HAP-1 (cell line): ENCODE measurements at regions not wholly inside any gene's neighbourhood (a gene's known extent, or its start where the extent isn't known, plus 50 kb on each side); places are given as distances from the start of the nearest gene placed in this dataset.
"Not testable (repeated sequence)": the region's sequence is repeated elsewhere in the genome, so short reads cannot be mapped to it uniquely, and the experiment has no call there.

Experiments used
- DNase-seq, 2 experiments: peaks; one replicate each; pipeline ENCODE4 v3.0.0-alpha.2; 2016 to 2020; ENCODE audit warnings: low spot score in 2 of 2
- H3K27me3 ChIP-seq: fragments of 250-450 bp; sonication (Bioruptor Pico); 2 replicates; pipeline ENCODE4 v1.5.1; 2020; ENCODE audit warnings: low read depth, mild to moderate bottlenecking, moderate library complexity
- H3K36me3 ChIP-seq: fragments of 250-450 bp; sonication (Bioruptor Pico); replicated peaks from 2 replicates; pipeline ENCODE4 v1.5.1; 2020; ENCODE audit warnings: mild to moderate bottlenecking
- H3K4me1 ChIP-seq: fragments of 250-450 bp; sonication (Bioruptor Pico); 2 replicates; pipeline ENCODE4 v1.5.1; 2020; ENCODE audit warnings: mild to moderate bottlenecking
- H3K4me3 ChIP-seq: fragments of 250-450 bp; sonication (Bioruptor Pico); 2 replicates; pipeline ENCODE4 v1.5.1; 2020; ENCODE audit warnings: mild to moderate bottlenecking, moderate library complexity
- H3K9me3 ChIP-seq: fragments of 250-450 bp; sonication (Bioruptor Pico); 2 replicates; pipeline ENCODE4 v1.5.1; 2020; ENCODE audit warnings: mild to moderate bottlenecking, moderate library complexity
- in situ Hi-C: fragments of 300-500 bp; cut with MboI; formaldehyde crosslinking; loops from 3 replicates; pipeline ENCODE4 v1.14.3; 2020; ENCODE audit warnings: low sequenced_read_pairs, inconsistent platforms, mixed read lengths

GRCh38 chr2:194332799-194333490 is 1324.1 kb upstream of the SLC39A10 start:
- Histone ChIP-seq H3K9me3 (no peaks in the 10 kb centered on the region), H3K4me3 (no peak overlapping the region), H3K36me3 (no peaks in the 10 kb centered on the region), H3K27me3 (no peaks in the 10 kb centered on the region), H3K4me1 (no peaks in the 10 kb centered on the region)
- in situ Hi-C loops, result no loop called here
- DNase-seq, result no peak

DNA sequence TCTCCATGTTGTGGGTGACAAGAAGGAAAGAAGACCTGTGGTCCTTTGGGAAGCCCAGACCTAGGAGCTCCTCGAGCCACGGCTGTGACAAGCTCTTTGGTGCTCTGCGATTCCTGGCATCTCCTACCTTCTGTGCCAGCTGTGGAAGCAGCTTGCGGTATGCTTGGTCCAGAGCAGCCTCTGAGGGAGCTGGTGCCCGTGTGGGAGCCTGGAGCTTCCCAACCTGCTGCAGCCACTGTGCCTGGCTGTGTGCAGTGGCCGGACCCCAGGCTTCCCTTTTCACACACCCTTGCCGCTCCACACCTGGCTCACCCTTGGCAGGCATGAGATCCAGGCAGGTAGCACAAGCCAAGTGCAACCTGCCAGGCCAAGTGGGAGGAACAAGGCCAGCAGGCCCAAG is 1328.6 kb upstream of the SLC39A10 start:
- Histone ChIP-seq H3K9me3 (no peaks in the 10 kb centered on the region), H3K4me3 (no peak overlapping the region), H3K36me3 (no peaks in the 10 kb centered on the region), H3K27me3 (no peaks in the 10 kb centered on the region), H3K4me1 (no peaks in the 10 kb centered on the region)
- in situ Hi-C loops, result no loop called here
- no peak for DNase-seq

DNA sequence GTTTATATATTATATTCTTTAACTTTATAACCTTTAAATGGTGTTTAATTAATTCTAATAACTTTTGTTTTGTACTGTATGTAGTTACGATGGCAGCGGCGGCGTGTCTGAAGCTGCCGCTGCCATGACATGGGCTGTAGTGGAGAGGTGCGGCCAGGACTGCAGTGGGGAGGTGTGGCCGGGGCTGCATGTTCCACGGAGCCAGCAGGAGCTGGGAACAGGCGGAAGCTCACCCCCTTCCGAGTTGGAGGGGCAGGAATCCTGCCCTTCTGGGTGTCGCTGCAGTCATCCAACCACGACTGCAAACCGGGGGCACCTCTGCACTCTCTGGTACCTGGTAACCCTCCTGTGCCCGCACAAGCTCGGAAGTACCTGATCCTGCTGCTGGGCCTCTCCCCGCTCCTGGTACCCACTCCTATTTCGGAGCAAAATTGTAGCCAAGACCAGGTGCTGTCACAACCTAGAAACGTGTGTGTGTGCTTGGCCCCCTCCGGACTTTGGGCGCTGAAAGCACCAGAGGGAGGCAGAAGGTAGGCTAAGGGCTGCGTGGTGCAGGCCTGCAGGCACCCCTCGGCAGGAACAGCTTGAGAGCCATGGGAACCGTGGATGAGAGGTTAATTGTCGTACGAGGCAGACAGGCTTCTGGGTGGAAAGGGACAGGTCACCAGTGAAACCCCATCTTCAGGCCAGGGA is 1329.7 kb upstream of the SLC39A10 start:
- in situ Hi-C loops, result no loop called here
- H3K9me3 ChIP-seq, result no peaks in the 10 kb centered on the region
- H3K27me3 ChIP-seq, result no peaks in the 10 kb centered on the region
- no peaks in the 10 kb centered on the region for H3K4me1 ChIP-seq
- H3K36me3 ChIP-seq, result no peaks in the 10 kb centered on the region
- H3K4me3 ChIP-seq, result no peak overlapping the region
- DNase-seq, result no peak

GRCh38 chr2:194323740-194324139 is 1333.3 kb upstream of the SLC39A10 start:
- H3K36me3 ChIP-seq, result no peaks in the 10 kb centered on the region
- H3K27me3 ChIP-seq, result no peaks in the 10 kb centered on the region
- H3K4me1 ChIP-seq, result no peaks in the 10 kb centered on the region
- no peak overlapping the region for H3K4me3 ChIP-seq
- no peaks in the 10 kb centered on the region for H3K9me3 ChIP-seq
- in situ Hi-C loops, result no loop called here
- DNase-seq, result no peak

GRCh38 chr2:194320520-194320919 is 1336.5 kb upstream of the SLC39A10 start:
- H3K4me1 ChIP-seq, result no peaks in the 10 kb centered on the region
- H3K27me3 ChIP-seq, result no peaks in the 10 kb centered on the region
- H3K9me3 ChIP-seq, result no peaks in the 10 kb centered on the region
- in situ Hi-C loops, result no loop called here
- no peaks in the 10 kb centered on the region for H3K36me3 ChIP-seq
- DNase-seq, result no peak
- no peak overlapping the region for H3K4me3 ChIP-seq

DNA sequence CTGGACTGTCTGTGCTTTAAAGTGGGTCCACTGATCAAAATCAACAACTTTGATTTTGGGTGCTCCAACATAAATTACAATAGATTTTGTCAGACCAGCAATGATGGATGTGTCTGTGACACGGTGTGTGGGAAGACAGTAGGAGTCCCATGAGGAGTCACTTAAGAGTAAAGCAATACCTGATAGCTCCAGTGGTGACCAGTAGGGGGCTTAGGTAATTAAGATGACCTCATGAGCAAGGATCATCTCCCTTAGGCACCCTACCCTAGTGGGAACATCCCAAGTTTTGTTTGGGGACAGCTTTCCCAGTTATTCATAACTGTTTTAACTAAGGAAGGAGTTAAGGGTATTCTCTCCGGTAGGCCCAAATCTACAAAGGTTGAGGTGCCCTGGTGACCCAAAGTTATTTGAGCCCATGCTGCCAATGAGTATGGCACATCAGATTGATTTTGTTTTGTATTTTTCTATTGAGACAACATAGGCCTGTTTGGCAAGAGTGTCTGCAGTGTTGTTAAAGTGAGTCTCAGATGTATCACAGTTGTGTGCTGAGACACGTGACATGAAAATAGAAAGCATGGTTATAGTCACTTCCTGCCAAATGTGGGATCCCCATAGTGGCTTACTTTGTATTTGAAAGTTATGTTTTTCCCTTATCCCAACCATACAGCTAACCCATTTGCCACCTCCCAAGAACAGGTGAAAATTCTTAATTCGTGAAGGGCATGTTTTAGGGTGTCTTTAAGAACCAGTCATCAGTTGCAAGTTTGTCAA is 1337.6 kb upstream of the SLC39A10 start:
- DNase-seq, result peak in 1 of 2 experiments; percentile 17

DNA sequence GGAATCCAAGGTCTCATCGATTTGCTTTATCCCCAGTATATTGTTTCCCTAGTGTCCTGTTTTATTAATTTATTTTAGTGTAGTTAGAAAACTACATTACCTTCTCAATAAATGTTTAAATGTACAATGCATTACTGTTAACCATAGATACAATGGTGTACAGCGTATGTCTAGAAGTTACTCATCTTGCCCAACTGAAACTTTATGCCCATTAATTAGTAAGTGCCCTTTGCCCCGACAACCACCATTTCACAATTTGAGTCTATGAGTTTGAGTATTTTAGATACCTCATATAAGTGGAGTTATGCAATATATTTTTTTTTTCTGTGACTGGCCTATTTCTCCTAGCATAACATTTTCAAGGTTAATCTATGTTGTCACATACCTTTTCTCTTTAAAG is 1343.0 kb upstream of the SLC39A10 start:
- H3K36me3 ChIP-seq, result no peaks in the 10 kb centered on the region
- in situ Hi-C loops, result no loop called here
- no peak for DNase-seq
- no peaks in the 10 kb centered on the region for H3K27me3 ChIP-seq
- no peaks in the 10 kb centered on the region for H3K4me1 ChIP-seq
- no peak overlapping the region for H3K4me3 ChIP-seq
- H3K9me3 ChIP-seq, result no peaks in the 10 kb centered on the region

More for the DNA sequence above, 1337.6 kb upstream of the SLC39A10 start:
- in situ Hi-C loops, result no loop called here
- Histone ChIP-seq H3K4me3 (no peak overlapping the region), H3K4me1 (no peaks in the 10 kb centered on the region), H3K36me3 (no peaks in the 10 kb centered on the region), H3K9me3 (no peaks in the 10 kb centered on the region), H3K27me3 (no peaks in the 10 kb centered on the region)

DNA sequence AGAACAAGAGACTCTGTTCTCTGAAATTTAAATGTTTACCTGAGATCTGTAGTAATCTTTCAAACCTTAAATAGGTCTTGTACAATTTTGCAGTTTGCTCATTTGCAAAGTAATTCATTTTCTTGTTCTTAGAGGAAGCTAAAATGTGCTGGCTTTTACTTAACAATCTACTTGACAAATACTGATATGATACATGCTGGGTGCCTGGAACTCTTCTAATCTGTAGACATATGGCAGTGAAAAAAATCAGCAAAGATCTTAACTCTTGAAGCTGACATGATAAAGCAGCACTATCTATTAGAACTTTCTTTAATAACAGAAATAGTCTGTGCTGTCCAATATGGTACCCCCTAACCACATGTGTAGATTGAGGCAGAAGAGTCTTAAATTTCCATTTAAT is 1352.8 kb upstream of the SLC39A10 start:
- in situ Hi-C loops, result no loop called here
- no peak overlapping the region for H3K4me3 ChIP-seq
- no peaks in the 10 kb centered on the region for H3K36me3 ChIP-seq
- H3K9me3 ChIP-seq, result no peaks in the 10 kb centered on the region
- no peaks in the 10 kb centered on the region for H3K27me3 ChIP-seq
- no peak for DNase-seq
- H3K4me1 ChIP-seq, result no peaks in the 10 kb centered on the region

- no peaks in the 10 kb centered on the region for H3K4me1 ChIP-seq
- in situ Hi-C loops, result no loop called here
- H3K9me3 ChIP-seq, result no peaks in the 10 kb centered on the region
- no peak for DNase-seq
- no peaks in the 10 kb centered on the region for H3K27me3 ChIP-seq
- no peak overlapping the region for H3K4me3 ChIP-seq
- no peaks in the 10 kb centered on the region for H3K36me3 ChIP-seq
These were observed 1355.1 kb upstream of the SLC39A10 start for GRCh38 chr2:194301946-194302345.

DNA sequence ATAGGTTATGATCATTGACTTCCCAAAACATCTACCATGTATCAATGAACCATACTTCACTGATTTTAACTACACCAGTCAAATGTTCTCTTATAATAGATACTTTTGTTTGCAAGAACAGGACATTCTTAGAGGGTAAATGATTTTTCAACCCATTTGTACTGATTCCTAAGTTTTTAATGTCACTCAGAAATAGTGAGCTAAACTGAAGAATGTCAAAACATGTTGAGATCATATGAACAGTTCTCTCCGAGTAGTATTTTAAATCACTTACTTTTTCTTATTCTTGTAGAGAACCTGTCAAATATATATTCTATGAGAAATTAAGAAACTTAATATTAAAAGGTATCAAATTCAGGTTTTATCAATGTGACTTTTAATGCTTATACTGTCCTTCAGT is 1362.9 kb upstream of the SLC39A10 start:
- Histone ChIP-seq H3K36me3 (no peaks in the 10 kb centered on the region), H3K27me3 (no peaks in the 10 kb centered on the region), H3K9me3 (no peaks in the 10 kb centered on the region), H3K4me1 (peaks cover 4% of the 10 kb centered on the region; the same call in 1 of the 2 replicates), H3K4me3 (no peak overlapping the region)
- in situ Hi-C loops, result no loop called here
- no peak for DNase-seq

DNA sequence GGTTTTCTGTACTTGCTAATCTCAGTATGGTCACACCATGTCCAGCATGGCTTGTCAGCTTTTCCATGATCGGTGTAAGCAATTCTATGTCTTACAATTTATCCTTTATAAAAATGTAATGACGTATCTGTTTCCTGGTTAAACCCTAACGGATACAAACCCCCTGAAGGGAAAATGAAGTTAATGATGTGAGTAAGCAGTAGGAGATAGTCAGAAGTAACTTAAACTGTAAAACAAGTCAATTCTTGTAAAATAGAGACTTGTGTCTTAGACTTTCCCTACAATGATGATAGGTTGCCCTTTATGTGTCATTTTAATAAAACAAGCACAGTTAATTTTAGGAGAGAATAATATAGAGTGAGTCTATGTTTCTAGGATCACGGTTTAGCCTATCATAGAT is 1365.9 kb upstream of the SLC39A10 start:
- no peaks in the 10 kb centered on the region for H3K9me3 ChIP-seq
- DNase-seq, result no peak
- peaks cover 4% of the 10 kb centered on the region; the same call in 1 of the 2 replicates for H3K4me1 ChIP-seq
- no peaks in the 10 kb centered on the region for H3K27me3 ChIP-seq
- in situ Hi-C loops, result no loop called here
- no peaks in the 10 kb centered on the region for H3K36me3 ChIP-seq
- H3K4me3 ChIP-seq, result no peak overlapping the region

- in situ Hi-C loops, result no loop called here
- no peak for DNase-seq
- H3K9me3 ChIP-seq, result no peaks in the 10 kb centered on the region
- no peaks in the 10 kb centered on the region for H3K36me3 ChIP-seq
- no peak overlapping the region for H3K4me3 ChIP-seq
- no peaks in the 10 kb centered on the region for H3K27me3 ChIP-seq
- H3K4me1 ChIP-seq, result peaks cover 4% of the 10 kb centered on the region; the same call in 1 of the 2 replicates
These were observed 1367.2 kb upstream of the SLC39A10 start for GRCh38 chr2:194289712-194290346.

DNA sequence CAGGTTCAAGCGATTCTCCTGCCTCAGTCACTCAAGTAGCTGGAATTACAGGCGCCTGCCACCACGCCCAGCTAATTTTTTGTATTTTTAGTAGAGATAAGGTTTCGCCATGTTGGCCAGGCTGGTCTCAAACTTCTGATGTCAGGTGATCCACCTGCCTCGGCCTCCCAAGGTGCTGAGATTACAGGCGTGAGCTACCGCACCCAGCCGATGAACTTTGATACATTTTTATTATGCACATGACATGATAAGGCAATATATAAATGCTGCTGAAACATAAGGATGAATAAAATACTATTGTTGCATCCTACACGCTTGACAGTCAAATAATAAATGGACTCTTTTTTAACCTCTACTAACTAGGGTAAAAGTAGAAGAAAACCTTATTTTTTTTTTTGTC is 1380.4 kb upstream of the SLC39A10 start:
- H3K4me1 ChIP-seq, H3K4me3 ChIP-seq, H3K9me3 ChIP-seq, H3K27me3 ChIP-seq, DNase-seq, H3K36me3 ChIP-seq, in situ Hi-C loops: not testable (repeated sequence)
